HG02588 (cell line): ENCODE measurements at regions not wholly inside any gene's neighbourhood (a gene's known extent, or its start where the extent isn't known, plus 50 kb on each side); places are given as distances from the start of the nearest gene placed in this dataset.

Experiments used
- ATAC-seq: cut with Tn5 transposase; IDR thresholded peaks from one replicate; pipeline ENCODE4 v1.9.1; 2021; ENCODE audit warnings: mild to moderate bottlenecking, moderate library complexity; ENCODE audit not compliant: unreplicated experiment

DNA sequence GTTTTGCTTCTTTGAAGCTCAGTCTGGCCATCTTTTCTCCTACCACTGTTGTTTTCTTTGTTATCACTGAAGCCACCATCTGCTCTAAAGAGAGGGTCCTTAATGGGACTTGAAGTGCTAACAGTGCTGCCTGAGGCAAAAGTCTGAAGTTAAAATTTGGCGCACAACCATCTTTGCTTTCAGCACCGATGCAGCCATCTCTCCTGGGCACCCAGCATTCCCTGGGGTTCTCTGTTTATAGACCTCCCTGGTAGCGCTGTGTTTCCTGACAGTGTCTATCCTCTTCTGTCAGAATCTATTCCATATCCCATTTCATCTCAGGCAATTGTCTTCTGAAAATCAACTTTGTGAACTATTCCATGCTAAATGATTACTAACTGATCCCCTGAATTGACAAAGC lies 491.5 kb upstream of the MPDZ start:
- no peak for ATAC-seq

DNA sequence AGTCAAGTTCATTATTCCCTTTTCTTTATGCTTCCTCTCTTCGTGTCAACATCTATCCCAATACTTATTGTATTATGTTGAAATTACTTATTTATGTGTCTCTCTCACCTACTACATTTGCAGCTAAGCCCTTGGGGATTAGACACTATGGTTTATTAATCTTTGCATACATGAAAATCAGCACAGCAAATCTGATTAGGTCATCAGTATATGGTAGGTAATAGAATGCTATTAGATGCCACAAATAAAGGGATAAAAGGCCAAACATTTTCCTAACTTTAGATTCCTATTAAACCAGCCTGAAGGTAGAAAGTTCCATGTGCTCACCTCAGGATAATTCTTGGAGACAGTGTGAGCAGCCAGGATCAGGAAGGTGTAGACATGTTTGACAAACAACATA lies 490.1 kb upstream of the MPDZ start:
- ATAC-seq, result no peak

DNA sequence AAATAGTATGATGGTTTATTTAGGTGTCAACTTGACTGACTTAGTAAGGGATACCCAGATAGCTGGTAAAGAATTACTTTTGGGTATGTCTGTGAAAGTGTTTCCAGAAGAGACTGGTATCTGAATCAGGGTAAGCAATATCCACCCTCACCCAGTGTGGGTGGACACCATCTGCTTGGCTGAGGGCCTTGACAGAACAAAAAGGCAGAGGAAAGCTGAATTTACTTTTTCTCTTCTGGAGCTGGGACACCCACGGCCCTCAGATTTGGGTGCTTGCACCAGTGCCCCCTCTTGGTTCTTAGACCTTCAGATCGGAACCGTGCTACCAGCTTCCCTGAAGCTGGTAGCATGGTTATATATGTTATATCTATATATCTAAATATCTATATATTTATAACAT lies 489.5 kb upstream of the MPDZ start:
- no peak for ATAC-seq

DNA sequence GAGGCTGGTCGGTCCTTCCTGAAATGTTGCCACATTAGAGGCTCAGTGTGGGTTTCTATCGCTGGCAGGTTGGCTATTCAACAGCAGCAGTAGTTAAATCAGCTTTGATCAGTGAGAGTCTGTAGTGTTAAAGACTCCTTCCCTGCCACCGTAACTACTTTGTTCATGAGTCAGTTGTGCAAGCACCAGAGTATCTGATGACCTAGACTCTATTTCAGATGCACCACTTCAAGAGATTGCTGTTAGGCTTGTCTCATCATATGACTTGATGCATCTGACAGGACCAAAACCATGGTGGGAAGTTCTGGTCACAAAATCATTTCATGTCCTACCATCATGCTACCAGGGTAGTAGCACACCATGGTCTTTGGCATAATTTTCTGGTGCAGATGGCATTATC lies 482.7 kb upstream of the MPDZ start:
- no peak for ATAC-seq

DNA sequence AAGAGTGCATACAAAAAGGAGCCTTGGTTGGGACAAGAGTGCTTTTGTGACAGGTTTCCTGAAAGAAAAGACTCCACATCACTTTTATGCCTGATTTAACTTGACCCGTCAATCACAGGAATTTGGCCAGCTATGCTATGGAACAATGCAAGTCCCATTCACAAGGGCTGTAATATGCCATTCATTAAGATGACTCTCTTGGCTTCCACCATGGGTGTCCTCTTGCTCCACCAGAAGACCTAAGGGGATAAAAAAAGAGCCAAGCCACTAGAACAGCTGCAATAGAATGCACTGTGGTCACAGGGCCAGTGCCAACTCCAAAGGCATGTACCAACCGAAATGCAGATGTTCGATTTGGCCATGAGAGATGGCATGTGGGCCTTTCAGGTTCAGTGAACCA lies 480.1 kb upstream of the MPDZ start:
- no peak for ATAC-seq

DNA sequence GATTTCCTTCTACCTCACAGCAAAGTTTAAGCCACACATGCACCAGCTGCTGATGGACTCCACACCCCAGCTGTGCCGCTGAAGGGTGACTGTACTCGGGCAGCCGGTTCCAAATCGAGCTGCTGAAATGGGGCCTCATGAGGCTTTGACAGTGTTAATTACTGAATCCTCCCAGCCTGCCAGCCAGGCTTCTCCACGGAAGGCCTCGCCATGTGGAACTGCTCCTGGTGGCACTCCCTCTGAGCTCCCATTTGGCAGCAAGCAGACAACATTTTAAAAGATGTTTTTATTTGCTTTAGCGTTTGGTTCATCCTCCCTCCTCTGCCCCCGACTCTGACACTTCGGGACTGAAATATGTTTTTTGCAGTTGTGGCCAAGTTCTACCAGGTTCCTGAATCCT lies 479.4 kb upstream of the MPDZ start:
- no peak for ATAC-seq

GRCh38 chr9:13756943-13757342 lies 477.5 kb upstream of the MPDZ start:
- no peak for ATAC-seq

DNA sequence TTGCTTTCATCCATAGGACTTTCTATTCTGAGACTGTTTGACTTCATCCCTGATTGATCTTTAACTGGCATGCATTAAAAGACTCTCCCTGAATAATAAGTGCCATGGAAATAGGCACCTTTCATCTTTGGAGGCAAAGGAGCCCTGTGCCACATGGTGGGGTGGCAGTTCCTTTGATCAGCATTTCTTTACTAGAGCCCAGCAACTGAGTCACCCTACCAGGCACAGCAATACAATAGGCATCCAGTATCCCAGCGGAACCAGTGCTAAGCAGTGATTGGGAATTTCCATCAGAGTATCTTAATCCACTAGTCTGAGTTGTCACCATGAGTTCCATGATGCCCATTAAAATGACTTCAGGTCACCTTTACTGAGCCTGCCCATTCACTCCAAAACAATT lies 476.1 kb upstream of the MPDZ start:
- ATAC-seq, result no peak

DNA sequence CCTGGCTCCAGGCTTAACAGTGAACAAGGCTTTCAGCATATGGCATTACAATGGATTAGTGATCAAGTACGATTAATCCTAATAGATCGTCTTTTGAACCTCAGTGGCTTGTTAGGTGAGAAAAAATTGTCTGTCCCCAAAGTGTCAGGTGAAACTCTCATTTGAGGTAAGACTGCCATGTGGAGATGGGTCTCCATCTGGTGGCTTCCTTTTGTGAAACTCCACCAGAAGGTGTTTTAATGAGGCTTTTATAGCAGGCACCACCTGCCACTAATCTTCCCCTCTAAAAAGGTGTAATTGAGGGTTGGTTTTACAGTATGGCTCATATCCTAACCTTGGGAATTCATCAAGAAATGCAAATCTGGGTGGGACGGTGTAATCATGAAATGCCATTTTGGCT lies 471.1 kb upstream of the MPDZ start:
- ATAC-seq, result no peak

DNA sequence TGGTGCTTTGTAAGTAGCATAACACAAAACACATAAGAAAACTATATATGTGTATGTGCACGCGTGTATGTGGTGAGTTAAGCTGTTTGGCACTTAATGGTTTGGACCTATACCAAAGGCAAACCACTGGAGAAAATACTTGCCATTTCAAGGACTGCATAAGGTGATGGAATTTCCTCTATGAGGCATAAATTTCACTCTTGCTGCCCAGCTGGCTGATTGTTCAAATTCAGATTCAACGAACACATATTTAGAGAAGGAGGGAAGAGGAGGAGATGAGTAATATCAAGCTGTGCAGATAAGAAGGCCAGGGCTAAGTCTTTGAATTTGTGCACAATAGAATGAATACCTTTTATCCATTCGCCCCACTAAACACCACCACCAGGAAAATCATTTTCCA lies 470.6 kb upstream of the MPDZ start:
- ATAC-seq, result no peak

DNA sequence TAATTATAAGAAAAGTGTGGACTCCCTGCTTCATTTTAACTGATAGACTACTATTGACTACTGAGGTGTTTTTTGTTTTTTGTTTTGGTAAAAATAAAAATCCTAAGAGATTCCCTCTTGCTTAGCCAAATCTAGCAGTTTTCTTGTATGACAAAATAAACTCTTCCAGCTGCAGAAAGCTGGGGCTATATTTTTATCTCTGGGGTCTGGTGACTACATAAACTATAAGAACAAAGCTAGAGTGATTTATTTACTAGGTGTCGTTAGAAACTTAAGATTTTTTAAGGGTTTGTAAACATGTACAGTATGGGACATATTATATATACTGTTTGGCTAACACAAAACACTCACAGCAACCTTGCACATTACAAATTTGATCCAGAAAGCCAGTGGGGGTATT lies 467.4 kb upstream of the MPDZ start:
- ATAC-seq, result no peak

- no peak for ATAC-seq
Measured at GRCh38 chr9:13744261-13744901, 464.9 kb upstream of the MPDZ start.

DNA sequence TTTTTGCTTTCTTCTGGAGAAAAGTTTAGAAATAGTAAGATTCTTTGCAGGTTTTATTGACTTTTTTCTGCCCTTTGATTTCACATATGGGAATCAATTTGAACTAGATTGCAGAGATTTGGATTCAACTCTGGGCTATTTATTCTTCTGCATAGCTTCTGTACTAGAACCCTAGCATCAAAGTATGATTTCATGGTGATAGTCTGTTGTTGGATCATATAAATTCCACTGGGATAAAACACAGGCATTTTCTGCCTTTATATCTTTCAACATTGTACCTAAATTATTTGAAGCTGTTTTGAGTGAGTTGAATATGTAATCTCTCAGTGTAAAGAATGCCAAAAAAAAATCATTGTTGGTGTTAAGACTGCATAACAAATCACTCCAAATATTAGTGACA lies 458.4 kb upstream of the MPDZ start:
- no peak for ATAC-seq

DNA sequence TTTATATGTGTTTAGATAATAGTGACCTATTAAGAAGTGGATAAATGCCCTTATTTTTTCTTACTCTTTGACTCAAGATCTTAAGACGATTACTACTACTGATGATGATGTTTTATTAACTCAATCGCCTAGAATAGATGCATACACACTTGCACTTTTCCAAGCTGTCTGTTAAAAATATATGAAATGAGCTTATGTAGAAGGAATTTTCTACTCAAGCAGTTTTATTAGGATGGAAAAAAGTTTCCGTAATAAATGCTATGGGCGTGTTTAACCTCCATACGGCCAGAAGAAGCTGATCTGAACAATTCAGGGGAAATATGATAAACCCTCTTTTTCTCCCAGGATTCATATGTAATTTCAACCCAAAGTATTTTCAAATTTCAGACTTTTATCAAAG lies 455.7 kb upstream of the MPDZ start:
- no peak for ATAC-seq

- no peak for ATAC-seq
Measured at GRCh38 chr9:13734601-13735000, 455.1 kb upstream of the MPDZ start.

GRCh38 chr9:13732290-13732689 lies 452.8 kb upstream of the MPDZ start:
- no peak for ATAC-seq

DNA sequence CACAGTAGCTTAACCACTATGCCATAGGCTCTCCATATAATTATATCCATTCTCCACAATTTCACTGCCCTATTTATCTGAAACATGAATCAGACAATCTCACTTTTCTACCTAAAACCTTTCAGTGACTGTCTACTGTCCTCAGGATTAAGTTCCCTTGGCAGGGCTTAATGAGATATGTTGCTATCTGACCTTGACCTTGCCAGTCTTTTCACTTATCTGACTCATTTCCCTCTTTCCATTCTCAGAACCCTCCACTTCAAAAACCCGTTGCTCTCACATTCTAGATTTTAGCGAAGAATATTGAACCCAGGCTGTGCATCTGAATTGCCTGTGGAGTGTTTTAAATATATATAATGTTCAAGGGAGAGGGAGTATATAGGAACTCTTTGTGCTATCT lies 452.1 kb upstream of the MPDZ start:
- ATAC-seq, result no peak

- no peak for ATAC-seq
Measured at GRCh38 chr9:13729955-13730354, 450.5 kb upstream of the MPDZ start.

DNA sequence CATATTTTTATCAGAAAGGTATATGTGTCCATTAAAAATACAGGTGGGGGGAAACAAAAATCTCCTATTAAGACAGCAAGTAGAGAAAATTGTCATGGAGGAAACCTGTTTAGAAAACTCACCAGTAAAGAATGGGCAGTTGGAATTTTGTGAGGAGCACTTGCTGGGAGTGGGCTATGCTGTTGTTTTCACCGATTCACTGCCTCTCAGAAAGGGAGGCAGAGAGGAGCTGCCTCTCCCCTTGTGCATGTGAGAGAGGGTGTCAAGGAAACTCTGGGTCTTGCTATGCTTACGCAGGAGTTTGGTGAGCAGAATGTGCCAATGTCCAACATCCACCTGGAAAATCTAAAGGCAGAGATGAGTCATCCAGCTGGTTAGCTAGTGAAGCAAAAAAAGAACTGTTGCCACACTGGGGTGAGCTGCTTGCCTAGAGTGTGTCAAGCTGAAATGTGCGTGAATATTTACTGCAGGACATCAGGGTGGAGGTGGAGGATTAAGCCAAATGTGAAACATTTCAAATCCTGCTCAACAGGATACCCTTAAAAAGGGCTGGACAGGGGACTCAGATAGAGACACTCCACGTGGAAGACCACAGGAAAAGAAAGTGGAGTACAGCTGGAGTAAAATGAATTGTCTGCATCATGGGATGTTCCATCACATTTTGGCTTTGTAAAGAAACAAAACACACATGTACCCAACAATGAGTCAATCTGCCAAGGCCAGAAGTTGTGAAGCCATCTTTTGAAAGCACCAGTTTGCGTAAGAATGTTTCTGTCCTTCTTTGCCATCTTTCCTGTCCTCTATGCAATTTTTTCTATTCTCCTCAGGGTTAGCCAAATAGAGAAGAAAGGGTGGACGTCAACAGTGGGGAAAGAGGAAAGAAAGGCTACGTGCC lies 449.7 kb upstream of the MPDZ start:
- no peak for ATAC-seq

DNA sequence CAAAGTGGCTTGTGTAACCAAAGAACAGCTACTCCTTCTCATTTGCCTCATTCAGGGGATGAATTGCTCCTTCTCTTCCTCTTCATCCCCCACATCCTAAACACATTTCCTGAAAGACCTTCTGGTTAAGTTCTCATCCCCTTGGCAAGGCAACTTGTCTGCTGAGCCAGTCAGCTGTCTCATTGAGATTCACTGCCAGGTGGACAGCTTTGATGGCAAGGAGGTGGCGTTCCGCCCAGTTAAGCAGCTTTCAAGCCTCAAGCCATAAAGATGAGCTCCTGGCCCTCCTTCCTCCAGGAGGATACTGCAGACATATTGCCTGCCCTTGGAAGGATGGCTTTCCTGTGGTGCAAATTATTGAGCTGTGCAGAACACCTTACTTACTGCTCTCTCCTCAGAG lies 448.6 kb upstream of the MPDZ start:
- no peak for ATAC-seq

DNA sequence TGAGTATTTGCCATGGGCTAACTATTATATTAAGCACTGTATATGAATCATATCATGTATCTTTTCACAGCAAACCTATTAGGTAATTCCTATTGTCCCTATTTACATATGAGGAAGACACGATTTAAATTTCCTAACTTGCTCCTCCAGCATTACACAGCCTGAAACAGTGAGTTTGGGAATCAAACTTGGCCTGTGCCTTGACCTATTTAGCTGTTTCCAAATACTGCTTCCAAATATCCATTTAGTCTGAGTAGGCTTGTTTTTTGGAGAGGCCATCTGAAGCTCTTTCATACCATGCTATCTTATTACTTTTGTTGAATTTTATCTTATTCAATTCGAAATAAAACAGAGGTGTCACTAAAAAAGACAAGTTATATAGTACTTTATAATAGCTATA lies 447.3 kb upstream of the MPDZ start:
- no peak for ATAC-seq

GRCh38 chr9:13725516-13725915 lies 446.0 kb upstream of the MPDZ start:
- ATAC-seq, result no peak
